CD4-positive, alpha-beta T cell treated with Interleukin-4 for 1 hour (primary cell): ENCODE measurements at regions not wholly inside any gene's neighbourhood (a gene's known extent, or its start where the extent isn't known, plus 50 kb on each side); places are given as distances from the start of the nearest gene placed in this dataset.

Experiments
- DNase-seq, 2 donors: peaks; one replicate each; pipeline ENCODE4 v3.0.0-alpha.2; 2020 to 2022

DNA sequence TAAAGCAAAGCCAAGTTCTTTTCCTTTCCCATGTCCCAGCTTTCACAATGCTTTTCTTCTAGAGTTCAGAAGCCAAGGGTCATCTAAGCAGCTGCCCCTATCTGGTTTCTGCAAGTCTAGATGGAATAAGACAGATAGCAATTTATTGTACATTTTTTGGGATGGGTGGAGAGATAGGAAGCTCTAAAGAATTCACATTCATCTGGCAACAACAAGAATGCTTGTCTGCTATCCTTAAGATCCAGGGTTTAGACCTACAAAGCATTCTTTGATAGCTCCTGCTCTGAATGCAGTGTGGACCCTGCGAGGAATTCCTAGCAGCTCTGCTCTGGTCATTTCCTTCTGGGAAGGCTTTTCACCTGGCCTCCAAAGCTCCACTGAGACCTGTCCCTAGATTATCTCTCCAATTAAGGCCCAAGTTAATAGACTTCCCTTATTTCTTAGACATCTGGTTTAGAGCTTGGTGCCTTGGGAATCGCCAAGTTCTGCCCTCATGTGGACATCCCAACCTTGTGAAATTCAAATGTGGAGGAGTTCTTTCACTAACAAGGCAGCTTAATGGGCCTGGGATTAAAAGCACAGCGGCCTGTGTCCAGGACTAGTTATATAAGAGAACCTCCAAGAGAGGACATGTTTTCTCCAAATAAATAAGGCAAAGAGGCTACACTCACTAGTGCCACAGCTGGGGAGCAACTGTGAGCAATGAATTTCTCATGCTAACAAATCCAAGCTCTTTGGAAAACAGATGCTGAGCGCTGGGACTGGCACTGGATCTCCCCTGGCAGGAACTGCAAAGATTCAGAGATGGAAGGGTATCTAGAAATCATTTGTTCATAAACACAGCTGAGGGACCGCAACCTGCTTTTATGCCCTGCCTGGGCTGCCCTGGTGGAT, 384.5 kb upstream of the DDHD1 start:
- DNase-seq = no peak

GRCh38 chr14:53536446-53536845, 383.3 kb upstream of the DDHD1 start:
- DNase-seq = no peak

DNA sequence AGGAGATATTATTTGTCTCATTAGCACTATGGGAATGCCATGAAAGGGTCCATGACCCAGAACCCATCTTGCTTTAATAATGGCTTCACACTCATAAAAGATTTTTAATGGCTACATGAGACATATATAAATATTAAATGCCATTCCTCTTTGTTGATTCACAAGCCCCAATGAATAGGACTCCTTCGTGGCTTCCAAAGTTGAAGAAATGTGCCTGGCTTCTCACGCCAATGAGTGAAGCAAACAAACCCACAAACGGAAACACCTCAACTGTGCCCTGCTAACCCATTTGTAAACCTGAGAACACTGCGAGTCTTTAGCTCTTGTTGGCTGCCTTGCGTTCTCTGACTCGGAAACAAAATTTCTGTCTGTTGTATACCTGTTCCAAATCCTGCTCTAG, 381.7 kb upstream of the DDHD1 start:
- DNase-seq = no peak

GRCh38 chr14:53533384-53533970, 380.4 kb upstream of the DDHD1 start:
- DNase-seq = no peak

- DNase-seq = no peak
These were observed 379.7 kb upstream of the DDHD1 start for GRCh38 chr14:53532853-53533252.

DNA sequence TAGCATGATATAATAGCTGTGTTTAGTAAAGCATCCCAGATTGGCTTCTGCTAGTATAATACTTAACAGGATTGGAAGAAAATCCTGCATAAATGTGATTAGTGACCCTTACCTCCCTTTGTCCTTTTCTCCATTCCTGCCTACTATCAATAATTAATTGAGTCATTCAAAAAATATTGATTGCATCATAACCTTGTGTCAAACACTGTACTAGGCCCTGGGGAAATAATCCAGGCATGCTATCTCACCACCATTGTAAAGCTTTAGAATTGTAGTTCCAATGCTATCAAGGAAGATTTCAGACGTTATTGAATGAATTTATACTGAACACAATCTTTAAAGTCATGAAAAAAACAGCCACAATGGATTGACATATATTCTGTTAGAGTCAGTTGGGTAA, 378.6 kb upstream of the DDHD1 start:
- DNase-seq = no peak

GRCh38 chr14:53531156-53531555, 378.0 kb upstream of the DDHD1 start:
- no peak for DNase-seq

DNA sequence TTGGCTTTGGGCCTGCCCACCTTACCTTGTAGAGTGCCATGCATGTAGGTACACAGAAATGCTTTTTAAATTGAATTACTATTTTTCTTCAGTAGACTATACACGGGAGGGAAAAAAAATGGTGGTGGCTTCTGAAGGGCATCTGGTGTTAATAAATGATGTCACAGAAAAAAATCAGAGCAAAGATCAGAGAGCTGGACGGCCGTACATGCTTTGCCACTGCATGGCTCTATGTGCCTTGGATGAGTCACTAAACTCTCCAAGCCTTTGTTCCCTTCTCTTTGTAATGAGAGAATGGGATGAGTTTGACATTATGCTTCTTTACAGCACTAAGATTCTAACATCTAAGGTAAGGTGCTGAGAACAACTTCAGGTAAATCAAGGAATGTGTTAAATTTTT, 376.4 kb upstream of the DDHD1 start:
- no peak for DNase-seq

DNA sequence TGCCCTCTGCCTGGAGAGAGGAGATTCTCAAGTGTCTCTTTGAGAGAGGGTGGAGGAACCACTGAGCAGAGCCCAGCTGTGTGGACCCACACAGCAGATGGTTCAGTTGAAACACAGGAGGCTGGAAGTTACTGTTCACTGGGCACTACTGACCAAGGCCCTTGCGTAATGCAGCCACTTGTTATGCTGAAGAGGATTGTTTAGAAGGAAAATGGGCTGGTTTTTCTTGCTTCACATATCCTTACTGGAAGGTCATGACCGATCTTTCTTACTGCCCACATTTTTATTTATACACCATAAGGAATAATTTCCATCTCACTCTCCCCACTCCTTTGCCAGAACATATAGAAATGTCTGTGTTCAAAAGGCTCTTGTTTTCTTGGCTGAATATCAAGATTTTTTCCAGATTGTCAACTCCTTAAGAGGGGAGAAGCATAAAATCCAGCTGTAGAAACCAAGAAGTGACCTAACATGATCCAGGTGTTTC, 375.1 kb upstream of the DDHD1 start:
- no peak for DNase-seq

DNA sequence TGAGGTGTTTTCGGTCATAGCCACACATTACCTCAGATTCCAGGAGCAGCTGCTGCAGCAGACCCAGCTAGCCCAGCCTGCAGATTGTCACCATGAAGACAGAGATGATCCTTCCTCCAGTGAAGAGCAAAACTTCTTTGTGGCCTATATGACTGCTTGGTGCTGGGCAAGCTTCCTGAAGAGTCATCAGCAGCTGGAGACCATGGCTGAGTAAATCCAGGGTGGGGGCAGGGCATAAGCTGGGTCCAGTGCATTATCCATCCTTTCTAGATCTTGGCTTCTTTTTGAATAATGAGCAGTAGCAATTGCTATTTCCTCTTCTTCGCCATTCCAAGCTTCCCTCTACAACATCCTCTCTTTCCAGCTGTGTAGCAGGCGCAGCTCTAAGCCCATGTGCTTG, 373.1 kb upstream of the DDHD1 start:
- no peak for DNase-seq

DNA sequence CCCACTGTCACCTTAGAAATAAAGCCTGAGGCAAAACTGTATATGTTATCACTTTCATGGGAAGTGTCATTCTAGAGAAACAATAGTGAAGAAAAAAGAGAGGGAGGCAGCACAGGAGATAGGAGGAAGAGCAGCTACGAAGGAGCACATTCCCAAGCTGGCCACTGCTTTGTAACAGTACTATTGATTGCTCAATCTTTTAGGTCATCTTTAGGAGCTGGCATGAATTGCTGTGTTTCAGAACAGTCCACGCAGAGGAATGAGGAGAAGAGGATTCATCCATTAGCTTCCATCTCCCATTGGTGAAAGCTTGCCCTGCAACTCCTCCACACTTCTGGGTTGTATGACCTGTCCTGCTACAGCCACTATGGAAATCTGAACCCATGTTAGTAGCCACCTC, 372.5 kb upstream of the DDHD1 start:
- DNase-seq = no peak

- DNase-seq = no peak
These were observed 371.3 kb upstream of the DDHD1 start for GRCh38 chr14:53524391-53524790.

GRCh38 chr14:53523226-53523625, 370.1 kb upstream of the DDHD1 start:
- no peak for DNase-seq

GRCh38 chr14:53520078-53520928, 367.2 kb upstream of the DDHD1 start:
- no peak for DNase-seq

DNA sequence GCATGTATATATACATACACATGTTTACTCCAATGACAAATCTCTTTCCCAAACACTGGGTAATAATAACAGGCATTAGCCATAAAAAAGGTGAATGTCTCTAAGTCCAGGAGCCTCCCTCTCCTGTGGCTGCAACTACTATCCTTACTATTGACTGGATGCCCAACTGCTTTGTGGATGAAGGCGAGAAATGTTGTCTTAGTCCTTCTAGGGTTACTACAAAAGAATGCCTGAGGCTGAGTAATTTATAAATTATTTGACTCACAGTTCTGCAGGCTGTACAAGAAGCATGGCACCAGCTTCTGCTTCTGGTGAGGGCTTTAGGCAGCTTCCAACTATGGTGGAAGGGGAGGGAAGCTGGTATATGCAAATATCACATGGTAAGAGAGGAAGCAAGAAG, 366.0 kb upstream of the DDHD1 start:
- DNase-seq = no peak

- no peak for DNase-seq
These were observed 364.3 kb upstream of the DDHD1 start for GRCh38 chr14:53517270-53517960.

DNA sequence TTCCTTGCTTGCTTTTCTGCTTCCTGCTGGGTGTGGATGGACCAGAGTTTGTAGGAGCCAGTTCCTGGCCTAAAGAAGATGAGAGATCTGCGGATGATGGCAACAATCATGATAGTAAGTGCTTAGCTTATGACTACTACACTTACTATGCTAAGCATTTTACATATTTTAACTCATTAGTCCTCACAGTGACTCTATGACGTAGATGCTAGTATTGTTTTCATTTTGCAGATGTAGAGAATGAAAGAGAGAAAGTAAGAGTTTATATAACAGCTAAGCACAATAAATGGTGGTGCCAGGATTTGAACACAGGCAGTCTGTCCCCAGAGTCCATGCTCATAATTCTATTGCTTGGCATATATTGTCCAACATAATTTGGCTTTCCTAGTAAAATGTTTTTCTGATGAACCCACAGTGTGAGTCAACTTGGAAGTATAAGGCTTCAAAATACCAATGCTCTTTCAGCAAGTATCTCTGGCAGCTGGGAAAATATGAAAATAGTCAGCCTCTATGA, 363.2 kb upstream of the DDHD1 start:
- DNase-seq = no peak

GRCh38 chr14:53515276-53515675, 362.2 kb upstream of the DDHD1 start:
- DNase-seq = no peak

DNA sequence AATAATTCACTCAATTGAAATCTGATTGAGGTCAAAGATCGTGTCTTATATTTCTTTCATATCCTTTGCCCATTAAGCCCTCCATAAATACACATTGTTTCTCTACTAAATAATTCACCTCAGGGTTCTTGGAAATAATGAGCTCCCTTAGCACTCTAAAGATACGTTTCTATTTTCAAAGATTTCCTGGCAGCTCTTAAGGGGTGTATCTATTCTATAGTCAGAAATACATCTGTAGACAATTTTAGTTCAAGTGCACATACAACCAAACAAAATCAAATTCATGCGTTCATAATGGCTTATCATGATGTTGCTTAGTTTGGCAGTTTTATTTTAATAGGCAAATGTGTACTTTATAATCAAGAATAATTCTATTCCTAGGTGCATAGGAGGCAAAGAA, 361.1 kb upstream of the DDHD1 start:
- DNase-seq = no peak

DNA sequence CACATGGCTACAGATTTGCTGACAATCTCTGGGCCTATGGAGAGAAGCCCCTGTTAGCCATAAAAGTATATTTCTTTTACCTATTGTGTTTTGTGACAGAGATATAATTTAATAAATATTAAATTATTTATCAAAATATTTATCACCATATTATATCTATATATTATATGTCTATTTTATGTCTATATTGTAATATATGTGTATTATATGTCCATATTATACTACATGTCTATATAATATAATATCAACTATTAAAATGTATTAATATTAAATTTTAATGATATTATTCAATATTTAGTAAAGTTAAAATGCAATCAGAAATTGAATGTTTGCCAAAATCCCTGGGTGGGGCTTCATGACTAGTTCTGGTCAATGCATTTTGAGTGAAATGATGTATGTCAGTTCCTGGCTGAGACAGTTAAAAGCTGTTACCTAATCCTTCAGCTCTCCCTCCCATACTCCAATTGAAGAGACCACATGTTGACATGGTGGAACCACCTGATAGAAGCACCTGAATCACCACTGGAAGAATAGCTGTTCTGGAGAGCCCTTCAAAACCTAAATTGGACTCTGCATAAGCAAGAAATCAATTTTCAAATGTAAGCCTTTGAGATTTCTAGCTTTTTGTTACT, 357.3 kb upstream of the DDHD1 start:
- no peak for DNase-seq

- no peak for DNase-seq
These were observed 356.4 kb upstream of the DDHD1 start for GRCh38 chr14:53509276-53510244.
